PC-9 (cell line): ENCODE measurements at regions not wholly inside any gene's neighbourhood (a gene's known extent, or its start where the extent isn't known, plus 50 kb on each side); places are given as distances from the start of the nearest gene placed in this dataset.

Source experiments
- BruUV-seq: library from RNA; stranded (reverse); fragments of 400-500 nt; replicated peaks from 2 replicates; lab custom pipeline; 2021; lab: Mats Ljungman, UMichigan
- CTCF ChIA-PET: fragments of 300-600 bp; sonication (Branson Sonifier 250); formaldehyde crosslinking; loops from one replicate; lab custom pipeline; 2022; ENCODE audit warnings: antibody characterized with exemption; lab: Charles Lee
- POLR2A ChIA-PET: fragments of 300-600 bp; sonication (Branson Sonifier 250); formaldehyde crosslinking; loops from one replicate; lab custom pipeline; 2022; ENCODE audit warnings: antibody characterized with exemption; ENCODE audit not compliant: unreplicated experiment; lab: Charles Lee
- DNase-seq, 2 experiments: peaks; one replicate each; pipeline versions ENCODE4 v3.0.0 to v3.0.0-alpha.2; 2015 to 2022; ENCODE audit warnings: mixed read lengths in 1 of 2
- H2AFZ ChIP-seq: fragments of 200-600 bp; sonication (generic); 2 replicates; pipeline ENCODE4 v1.8.1; 2017; ENCODE audit warnings: antibody characterized with exemption
- H3F3A ChIP-seq: fragments of 200-600 bp; sonication (generic); 2 replicates; pipeline ENCODE4 v1.8.1; 2017; ENCODE audit warnings: antibody characterized with exemption, mild to moderate bottlenecking, low read depth; ENCODE audit not compliant: insufficient read depth
- H3K27ac ChIP-seq: fragments of 200-600 bp; sonication (generic); 2 replicates; pipeline ENCODE4 v1.6.1; 2016; ENCODE audit warnings: mixed run types
- H3K27me3 ChIP-seq: fragments of 200-600 bp; sonication (generic); 2 replicates; pipeline ENCODE4 v1.6.1; 2016; ENCODE audit warnings: low read depth, mixed run types; ENCODE audit not compliant: insufficient read depth
- H3K36me3 ChIP-seq: fragments of 200-600 bp; sonication (generic); 2 replicates; pipeline ENCODE4 v1.6.1; 2016; ENCODE audit warnings: low read depth, mixed run types
- H3K4me1 ChIP-seq: fragments of 200-600 bp; sonication (generic); replicated peaks from 2 replicates; pipeline ENCODE4 v1.6.1; 2016; ENCODE audit warnings: mixed run types; ENCODE audit not compliant: insufficient read depth
- H3K4me2 ChIP-seq: fragments of 200-600 bp; sonication (generic); 2 replicates; pipeline ENCODE4 v1.6.1; 2017; ENCODE audit warnings: mixed run types
- H3K4me3 ChIP-seq: fragments of 200-600 bp; sonication (generic); 2 replicates; pipeline ENCODE4 v1.6.1; 2016; ENCODE audit warnings: mixed run types
- H3K79me2 ChIP-seq: fragments of 200-600 bp; sonication (generic); 2 replicates; pipeline ENCODE4 v1.6.1; 2017; ENCODE audit warnings: low read depth, mixed run types
- H3K9me2 ChIP-seq: fragments of 200-600 bp; sonication (generic); 2 replicates; pipeline ENCODE4 v1.8.1; 2017; ENCODE audit warnings: mild to moderate bottlenecking; ENCODE audit not compliant: insufficient read depth
- H3K9me3 ChIP-seq: fragments of 200-600 bp; sonication (generic); 2 replicates; pipeline ENCODE4 v1.8.1; 2016; ENCODE audit warnings: low read depth; ENCODE audit not compliant: insufficient read depth
- H4K20me1 ChIP-seq: fragments of 200-600 bp; sonication (generic); 2 replicates; pipeline ENCODE4 v1.8.1; 2017; ENCODE audit not compliant: insufficient read depth
- EZH2 ChIP-seq: fragments of 200-600 bp; sonication (generic); IDR thresholded peaks from 2 replicates; pipeline ENCODE4 v1.8.0; 2017; ENCODE audit warnings: antibody characterized with exemption, low read depth
- intact Hi-C: fragments of 100-400 bp; cut with micrococcal nuclease; formaldehyde crosslinking; loops from one replicate; pipeline ENCODE4 v1.10.0; 2022; ENCODE audit not compliant: unreplicated experiment
- TF ChIP-seq, protein P1 (sequence below): fragments of 200-600 bp; sonication (generic); conservative IDR thresholded peaks from 2 replicates; pipeline ENCODE4 v1.6.1; 2017; ENCODE audit warnings: mixed run types, antibody characterized with exemption, mild to moderate bottlenecking, moderate library complexity

DNA sequence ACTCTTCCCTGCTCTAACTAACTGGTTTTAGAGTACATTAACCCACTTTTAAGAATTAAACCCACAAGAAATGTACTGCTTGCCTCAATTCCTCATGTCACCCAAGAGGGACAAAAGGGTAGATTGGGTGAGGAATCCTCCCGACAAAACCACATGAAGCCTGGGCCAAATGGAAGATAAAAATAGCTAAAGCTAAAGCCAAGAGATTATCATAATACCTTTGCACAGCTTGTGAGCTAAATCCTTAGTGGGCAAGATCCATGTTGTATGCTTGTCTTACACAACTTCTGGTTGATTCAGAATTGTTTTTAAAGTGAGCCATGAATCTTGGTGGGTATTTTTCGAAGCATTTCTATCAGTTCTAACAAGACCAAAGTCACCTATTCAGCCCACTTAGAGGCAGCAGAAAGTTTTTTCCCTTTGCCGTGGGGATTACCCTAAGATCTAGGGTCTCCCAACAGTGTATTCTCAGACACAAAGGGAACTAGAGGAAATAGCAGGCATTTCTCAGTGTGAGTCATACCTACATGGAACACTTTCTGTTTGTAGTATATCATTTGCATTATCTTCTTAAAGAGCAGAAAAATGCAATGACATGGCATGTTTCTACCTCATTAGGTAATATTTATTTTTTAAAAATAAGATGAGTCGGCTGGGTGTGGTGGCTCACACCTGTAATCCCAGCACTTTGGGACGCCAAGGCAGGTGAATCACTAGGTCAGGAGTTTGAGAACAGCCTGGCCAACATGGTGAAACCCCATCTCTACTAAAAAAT, 616.6 kb downstream of the KCNH5 start:
- H3K4me3 ChIP-seq = no peak overlapping the region
- POLR2A ChIA-PET = no interaction called here
- no peak overlapping the region for H3K4me2 ChIP-seq
- peak overlapping the region; percentile 18; the same call in 1 of the 2 replicates for H3K27ac ChIP-seq
- H3K36me3 ChIP-seq = no peaks in the 10 kb centered on the region
- peaks cover 15% of the 10 kb centered on the region for H3K9me3 ChIP-seq
- H3K9me2 ChIP-seq = no peaks in the 10 kb centered on the region
- BruUV-seq = TSS peak; percentile 25
- H3K79me2 ChIP-seq = no peaks in the 10 kb centered on the region
- H2AFZ ChIP-seq = no peak overlapping the region
- H3K27me3 ChIP-seq = no peaks in the 10 kb centered on the region
- CTCF ChIA-PET = no interaction called here
- no peaks in the 10 kb centered on the region for H4K20me1 ChIP-seq
- no peaks in the 10 kb centered on the region for H3F3A ChIP-seq
- H3K4me1 ChIP-seq = 0 out of 2 replicates have a peak, but pooled peaks cover 6% of the 10 kb centered on the region
- intact Hi-C loops = no loop called here
- no peak for TF ChIP-seq EZH2
- TF ChIP-seq, protein P1, sequence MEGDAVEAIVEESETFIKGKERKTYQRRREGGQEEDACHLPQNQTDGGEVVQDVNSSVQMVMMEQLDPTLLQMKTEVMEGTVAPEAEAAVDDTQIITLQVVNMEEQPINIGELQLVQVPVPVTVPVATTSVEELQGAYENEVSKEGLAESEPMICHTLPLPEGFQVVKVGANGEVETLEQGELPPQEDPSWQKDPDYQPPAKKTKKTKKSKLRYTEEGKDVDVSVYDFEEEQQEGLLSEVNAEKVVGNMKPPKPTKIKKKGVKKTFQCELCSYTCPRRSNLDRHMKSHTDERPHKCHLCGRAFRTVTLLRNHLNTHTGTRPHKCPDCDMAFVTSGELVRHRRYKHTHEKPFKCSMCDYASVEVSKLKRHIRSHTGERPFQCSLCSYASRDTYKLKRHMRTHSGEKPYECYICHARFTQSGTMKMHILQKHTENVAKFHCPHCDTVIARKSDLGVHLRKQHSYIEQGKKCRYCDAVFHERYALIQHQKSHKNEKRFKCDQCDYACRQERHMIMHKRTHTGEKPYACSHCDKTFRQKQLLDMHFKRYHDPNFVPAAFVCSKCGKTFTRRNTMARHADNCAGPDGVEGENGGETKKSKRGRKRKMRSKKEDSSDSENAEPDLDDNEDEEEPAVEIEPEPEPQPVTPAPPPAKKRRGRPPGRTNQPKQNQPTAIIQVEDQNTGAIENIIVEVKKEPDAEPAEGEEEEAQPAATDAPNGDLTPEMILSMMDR = no peak
- DNase-seq = peak; percentile 21 to 54

DNA sequence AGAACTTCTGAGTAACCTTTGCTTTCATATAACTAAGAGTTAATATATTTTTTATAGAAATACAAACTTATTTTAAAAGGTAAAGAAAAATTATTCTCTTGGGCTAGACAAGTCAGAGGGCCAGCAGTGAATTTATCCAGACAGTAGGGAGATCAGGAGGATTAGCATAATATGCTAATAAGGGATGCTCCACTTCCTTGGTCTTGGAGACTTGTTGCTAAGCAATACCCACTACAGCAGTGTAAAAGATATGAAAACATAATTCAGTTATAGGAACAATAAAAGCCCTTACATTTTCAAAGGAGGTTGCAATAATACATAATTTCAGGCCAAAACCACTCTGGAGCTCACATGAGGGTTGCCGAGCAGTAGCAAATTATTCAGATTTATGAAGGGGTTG, 615.6 kb downstream of the KCNH5 start:
- Histone ChIP-seq H3K27me3 (no peaks in the 10 kb centered on the region), H3K79me2 (no peaks in the 10 kb centered on the region), H3K4me1 (0 out of 2 replicates have a peak, but pooled peaks cover 6% of the 10 kb centered on the region), H3K4me3 (no peak overlapping the region), H3F3A (no peaks in the 10 kb centered on the region), H3K9me3 (peaks cover 15% of the 10 kb centered on the region), H3K4me2 (no peak overlapping the region), H4K20me1 (no peaks in the 10 kb centered on the region), H3K27ac (no peak overlapping the region), H3K9me2 (no peaks in the 10 kb centered on the region), H3K36me3 (no peaks in the 10 kb centered on the region), H2AFZ (no peak overlapping the region)
- DNase-seq = no peak
- POLR2A ChIA-PET = no interaction called here
- TF ChIP-seq EZH2 = no peak
- TF ChIP-seq, protein P1 = no peak
- BruUV-seq = no TSS peak
- CTCF ChIA-PET = no interaction called here
- intact Hi-C loops = no loop called here

DNA sequence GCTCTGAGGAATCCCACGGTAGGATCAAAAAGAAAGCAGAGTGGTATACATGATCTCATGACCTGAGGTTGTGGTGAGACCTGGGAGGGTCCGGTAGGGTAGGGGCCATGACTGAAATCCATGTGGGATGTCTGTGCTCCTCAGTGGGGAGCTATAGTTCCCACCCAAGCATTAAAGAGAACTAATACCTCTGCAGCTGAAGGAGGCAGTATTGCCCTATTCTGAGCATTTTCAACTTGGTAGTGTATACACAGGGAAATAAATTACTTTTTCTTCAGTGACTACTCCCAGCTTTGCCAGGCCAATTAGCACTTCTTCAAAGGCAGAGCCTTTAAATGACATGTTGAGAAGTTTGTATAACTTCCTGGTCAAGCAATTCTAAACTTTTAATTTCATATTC, 613.8 kb downstream of the KCNH5 start:
- H3F3A ChIP-seq = no peaks in the 10 kb centered on the region
- H3K4me1 ChIP-seq = 0 out of 2 replicates have a peak, but pooled peaks cover 6% of the 10 kb centered on the region
- DNase-seq = no peak
- ChIA-PET POLR2A (no interaction called here), CTCF (no interaction called here)
- intact Hi-C loops = no loop called here
- H3K4me2 ChIP-seq = no peak overlapping the region
- H2AFZ ChIP-seq = no peak overlapping the region
- no peaks in the 10 kb centered on the region for H3K79me2 ChIP-seq
- no TSS peak for BruUV-seq
- no peak overlapping the region for H3K4me3 ChIP-seq
- H3K27me3 ChIP-seq = no peaks in the 10 kb centered on the region
- no peaks in the 10 kb centered on the region for H3K36me3 ChIP-seq
- 0 out of 2 replicates have a peak, but pooled peaks cover 3% of the 10 kb centered on the region for H3K9me2 ChIP-seq
- TF ChIP-seq, protein P1 = no peak
- TF ChIP-seq EZH2 = no peak
- no peaks in the 10 kb centered on the region for H4K20me1 ChIP-seq
- H3K9me3 ChIP-seq = peaks cover 15% of the 10 kb centered on the region
- H3K27ac ChIP-seq = no peak overlapping the region
